ENCODE measurements at regions not wholly inside any gene's neighbourhood (a gene's known extent, or its start where the extent isn't known, plus 50 kb on each side); places are given as distances from the start of the nearest gene placed in this dataset.

- intact Hi-C loops (cut with DNase I) = no loop called here
- ATAC-seq (no peak), DNase-seq (no peak)
- Histone ChIP-seq H3K27me3 (no peaks in the 10 kb centered on the region), H3K4me3 (no peak overlapping the region), H3K9me3 (no peaks in the 10 kb centered on the region), H3K27ac (no peak overlapping the region), H3K36me3 (no peaks in the 10 kb centered on the region), H3K4me1 (no peaks in the 10 kb centered on the region)
- no peak for TF ChIP-seq POLR2A (IDR thresholded peaks at IDR 0.05)
- no peak for TF ChIP-seq CTCF (IDR thresholded peaks at IDR 0.05)
Observed at GRCh38 chr3:76161856-76162255, 376.5 kb upstream of the ZNF717 start.

- ATAC-seq = no peak
- DNase-seq = no peak
- Histone ChIP-seq H3K9me3 (peaks cover 0 to 11% (median 0%) of the 10 kb centered on the region in 12 donors), H3K27me3 (no peaks in the 10 kb centered on the region), H3K36me3 (no peaks in the 10 kb centered on the region), H3K4me3 (no peak overlapping the region), H3K27ac (no peak overlapping the region), H3K4me1 (no peaks in the 10 kb centered on the region)
- 60 to 93% (median 90%) methylated on average over 3 of the region's 3 CpGs for WGBS, 4 donors
- no peak for TF ChIP-seq CTCF (IDR thresholded peaks at IDR 0.05)
- no peak for TF ChIP-seq POLR2A (IDR thresholded peaks at IDR 0.05)
- intact Hi-C loops (cut with DNase I) = no loop called here
Observed at GRCh38 chr3:76171647-76172046, 386.3 kb upstream of the ZNF717 start.

GRCh38 chr3:76177610-76178009 lies 392.3 kb upstream of the ZNF717 start:
- no peak for ATAC-seq
- TF ChIP-seq CTCF (IDR thresholded peaks at IDR 0.05) (no peak), POLR2A (IDR thresholded peaks at IDR 0.05) (no peak)
- Histone ChIP-seq H3K9me3 (peaks cover 0 to 11% (median 0%) of the 10 kb centered on the region in 12 donors), H3K4me1 (no peaks in the 10 kb centered on the region), H3K4me3 (no peak overlapping the region), H3K27ac (no peak overlapping the region), H3K36me3 (no peaks in the 10 kb centered on the region), H3K27me3 (no peaks in the 10 kb centered on the region)
- DNase-seq = no peak
- intact Hi-C loops (cut with DNase I) = no loop called here
- WGBS, 4 donors = 75 to 83% (median 78%) methylated on average over 4 of the region's 4 CpGs

- DNase-seq (no peak), ATAC-seq (no peak)
- Histone ChIP-seq H3K4me3 (no peak overlapping the region), H3K36me3 (no peaks in the 10 kb centered on the region), H3K4me1 (no peaks in the 10 kb centered on the region), H3K27ac (no peak overlapping the region), H3K27me3 (no peaks in the 10 kb centered on the region), H3K9me3 (peaks cover 0 to 10% (median 0%) of the 10 kb centered on the region in 12 donors)
- TF ChIP-seq POLR2A (IDR thresholded peaks at IDR 0.05) (no peak), CTCF (IDR thresholded peaks at IDR 0.05) (no peak)
- intact Hi-C loops (cut with DNase I) = no loop called here
- WGBS, 4 donors = 79 to 85% (median 84%) methylated on average over 3 of the region's 3 CpGs
Observed at GRCh38 chr3:76178412-76178811, 393.1 kb upstream of the ZNF717 start.
